Tibial nerve (tissue), 4 donors: ENCODE measurements at regions not wholly inside any gene's neighbourhood (a gene's known extent, or its start where the extent isn't known, plus 50 kb on each side); places are given as distances from the start of the nearest gene placed in this dataset.

ENCODE experiments used
- EP300 ChIP-seq, 2 donors: sonication (generic); formaldehyde crosslinking; IDR thresholded peaks; one replicate each; pipeline ENCODE4 v1.6.1; 2017; ENCODE audit warnings: antibody characterized with exemption in 2 of 2, mild to moderate bottlenecking in 1 of 2
- POLR2A ChIP-seq, 2 donors: fragments of 450-650 bp; IDR thresholded peaks; one replicate each; pipeline ENCODE4 v1.6.1; 2017; ENCODE audit warnings: antibody characterized with exemption in 2 of 2, mild to moderate bottlenecking in 2 of 2, moderate library complexity in 2 of 2
- TF ChIP-seq, protein P1 (sequence below), 5 experiments: fragments of 200-600 bp in 3 of 5; fragments of 450-650 bp in 2 of 5; sonication (generic) in 3 of 5; IDR thresholded peaks; one replicate each; pipeline ENCODE4 v1.5.1; 2016 to 2019; ENCODE audit warnings: antibody characterized with exemption in 5 of 5, mild to moderate bottlenecking in 3 of 5, moderate library complexity in 2 of 5

DNA sequence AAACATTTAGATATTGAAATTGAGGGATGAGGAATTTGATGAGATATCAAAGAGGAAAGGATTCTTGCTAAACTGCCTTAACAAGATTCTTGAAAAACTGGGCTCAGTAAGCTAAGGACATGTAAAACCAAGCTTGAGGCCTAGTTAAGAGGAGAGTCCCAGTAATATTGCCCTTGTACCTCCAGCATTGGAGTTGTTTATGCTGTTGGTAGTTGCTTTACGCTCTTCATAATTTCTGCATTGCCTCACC, 156.1 kb upstream of the TRIM24 start:
- TF ChIP-seq, protein P1, sequence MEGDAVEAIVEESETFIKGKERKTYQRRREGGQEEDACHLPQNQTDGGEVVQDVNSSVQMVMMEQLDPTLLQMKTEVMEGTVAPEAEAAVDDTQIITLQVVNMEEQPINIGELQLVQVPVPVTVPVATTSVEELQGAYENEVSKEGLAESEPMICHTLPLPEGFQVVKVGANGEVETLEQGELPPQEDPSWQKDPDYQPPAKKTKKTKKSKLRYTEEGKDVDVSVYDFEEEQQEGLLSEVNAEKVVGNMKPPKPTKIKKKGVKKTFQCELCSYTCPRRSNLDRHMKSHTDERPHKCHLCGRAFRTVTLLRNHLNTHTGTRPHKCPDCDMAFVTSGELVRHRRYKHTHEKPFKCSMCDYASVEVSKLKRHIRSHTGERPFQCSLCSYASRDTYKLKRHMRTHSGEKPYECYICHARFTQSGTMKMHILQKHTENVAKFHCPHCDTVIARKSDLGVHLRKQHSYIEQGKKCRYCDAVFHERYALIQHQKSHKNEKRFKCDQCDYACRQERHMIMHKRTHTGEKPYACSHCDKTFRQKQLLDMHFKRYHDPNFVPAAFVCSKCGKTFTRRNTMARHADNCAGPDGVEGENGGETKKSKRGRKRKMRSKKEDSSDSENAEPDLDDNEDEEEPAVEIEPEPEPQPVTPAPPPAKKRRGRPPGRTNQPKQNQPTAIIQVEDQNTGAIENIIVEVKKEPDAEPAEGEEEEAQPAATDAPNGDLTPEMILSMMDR (IDR thresholded peaks at IDR 0.05) = no peak
- no peak for TF ChIP-seq EP300 (IDR thresholded peaks at IDR 0.05)
- no peak for TF ChIP-seq POLR2A (IDR thresholded peaks at IDR 0.05)
